ENCODE measurements at regions not wholly inside any gene's neighbourhood (a gene's known extent, or its start where the extent isn't known, plus 50 kb on each side); places are given as distances from the start of the nearest gene placed in this dataset.

GRCh38 chr1:37146071-37146470, 111.8 kb upstream of the GRIK3 start:
- Histone ChIP-seq H3K4me2 (ENCODE audit: low read depth, low read length) (no peak overlapping the region), H3K27me3 (replicated peaks; ENCODE audit: insufficient read depth, low read length) (peaks cover 63% of the 10 kb centered on the region), H3K9me2 (replicated peaks; ENCODE audit: insufficient read depth, low read length) (no peaks in the 10 kb centered on the region), H2AFZ (ENCODE audit: low read length) (no peak overlapping the region), H3K9ac (ENCODE audit: low read length) (no peak overlapping the region), H3K79me2 (ENCODE audit: low read length) (no peaks in the 10 kb centered on the region), H3F3A (ENCODE audit: insufficient read depth, low read length) (no peaks in the 10 kb centered on the region), H3K4me1 (ENCODE audit: low read length) (no peaks in the 10 kb centered on the region), H3K9me3 (replicated peaks; ENCODE audit: insufficient read depth, low read length) (no peaks in the 10 kb centered on the region), H3K4me3 (ENCODE audit: low read length) (no peak overlapping the region), H3K27ac (ENCODE audit: low read length) (no peak overlapping the region), H3K36me3 (replicated peaks; ENCODE audit: insufficient read depth, low read length) (no peaks in the 10 kb centered on the region), H4K20me1 (ENCODE audit: insufficient read depth, low read length) (no peaks in the 10 kb centered on the region)
- TF ChIP-seq EZH2phosphoT487 (IDR thresholded peaks at IDR 0.05; ENCODE audit: low read length) (no peak), EZH2 (optimal IDR thresholded peaks at IDR 0.05; ENCODE audit: low read depth, low read length) (no peak), CTCF (IDR thresholded peaks at IDR 0.05; ENCODE audit: low read length) (no peak)
- DNase-seq, result no peak

- no peak overlapping the region for H3K9ac ChIP-seq (ENCODE audit: low read length)
- H3K9me3 ChIP-seq (replicated peaks; ENCODE audit: insufficient read depth, low read length), result no peaks in the 10 kb centered on the region
- H3K9me2 ChIP-seq (replicated peaks; ENCODE audit: insufficient read depth, low read length), result no peaks in the 10 kb centered on the region
- H3K27me3 ChIP-seq (replicated peaks; ENCODE audit: insufficient read depth, low read length), result peaks cover 68% of the 10 kb centered on the region
- TF ChIP-seq EZH2 (optimal IDR thresholded peaks at IDR 0.05; ENCODE audit: low read depth, low read length) (no peak), CTCF (IDR thresholded peaks at IDR 0.05; ENCODE audit: low read length) (no peak), EZH2phosphoT487 (IDR thresholded peaks at IDR 0.05; ENCODE audit: low read length) (no peak)
- H3K4me1 ChIP-seq (ENCODE audit: low read length), result no peaks in the 10 kb centered on the region
- H3K36me3 ChIP-seq (replicated peaks; ENCODE audit: insufficient read depth, low read length), result no peaks in the 10 kb centered on the region
- H3F3A ChIP-seq (ENCODE audit: insufficient read depth, low read length), result no peaks in the 10 kb centered on the region
- H3K79me2 ChIP-seq (ENCODE audit: low read length), result no peaks in the 10 kb centered on the region
- no peak overlapping the region for H3K27ac ChIP-seq (ENCODE audit: low read length)
- no peak for DNase-seq
- no peak overlapping the region for H2AFZ ChIP-seq (ENCODE audit: low read length)
- no peak overlapping the region for H3K4me3 ChIP-seq (ENCODE audit: low read length)
- no peaks in the 10 kb centered on the region for H4K20me1 ChIP-seq (ENCODE audit: insufficient read depth, low read length)
- no peak overlapping the region for H3K4me2 ChIP-seq (ENCODE audit: low read depth, low read length)
Observed at GRCh38 chr1:37147392-37147831, 113.1 kb upstream of the GRIK3 start.

GRCh38 chr1:37147906-37148305, 113.6 kb upstream of the GRIK3 start:
- Histone ChIP-seq H3F3A (ENCODE audit: insufficient read depth, low read length) (no peaks in the 10 kb centered on the region), H3K27ac (ENCODE audit: low read length) (no peak overlapping the region), H3K4me3 (ENCODE audit: low read length) (no peak overlapping the region), H3K36me3 (replicated peaks; ENCODE audit: insufficient read depth, low read length) (no peaks in the 10 kb centered on the region), H3K79me2 (ENCODE audit: low read length) (no peaks in the 10 kb centered on the region), H3K9ac (ENCODE audit: low read length) (no peak overlapping the region), H3K9me2 (replicated peaks; ENCODE audit: insufficient read depth, low read length) (no peaks in the 10 kb centered on the region), H4K20me1 (ENCODE audit: insufficient read depth, low read length) (no peaks in the 10 kb centered on the region), H3K27me3 (replicated peaks; ENCODE audit: insufficient read depth, low read length) (peaks cover 68% of the 10 kb centered on the region), H2AFZ (ENCODE audit: low read length) (no peak overlapping the region), H3K4me2 (ENCODE audit: low read depth, low read length) (no peak overlapping the region), H3K4me1 (ENCODE audit: low read length) (no peaks in the 10 kb centered on the region), H3K9me3 (replicated peaks; ENCODE audit: insufficient read depth, low read length) (no peaks in the 10 kb centered on the region)
- no peak for TF ChIP-seq EZH2phosphoT487 (IDR thresholded peaks at IDR 0.05; ENCODE audit: low read length)
- no peak for TF ChIP-seq CTCF (IDR thresholded peaks at IDR 0.05; ENCODE audit: low read length)
- no peak for TF ChIP-seq EZH2 (optimal IDR thresholded peaks at IDR 0.05; ENCODE audit: low read depth, low read length)
- no peak for DNase-seq

Data from MM.1S (cell line).